ENCODE measurements at regions not wholly inside any gene's neighbourhood (a gene's known extent, or its start where the extent isn't known, plus 50 kb on each side); places are given as distances from the start of the nearest gene placed in this dataset.

DNA sequence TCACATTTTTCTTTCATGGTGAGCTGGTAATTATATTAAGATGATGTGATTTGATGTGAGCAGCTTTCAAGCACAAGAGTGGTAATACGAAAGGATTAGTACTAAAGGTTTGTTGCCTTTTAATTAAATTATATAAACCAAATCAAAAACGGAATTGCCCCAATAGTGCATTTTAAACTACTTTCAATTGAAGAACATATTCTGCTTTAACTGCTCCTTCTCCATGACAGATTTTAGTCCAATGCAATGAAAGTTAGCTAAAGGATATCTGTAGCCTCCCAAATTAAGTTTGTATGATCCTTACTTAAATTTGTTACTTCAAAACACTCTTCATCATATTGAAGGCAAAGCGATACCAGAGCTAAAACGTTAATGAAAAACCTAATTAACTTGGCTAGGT lies 447.1 kb upstream of the AMOT start:
- TF ChIP-seq, protein P1, sequence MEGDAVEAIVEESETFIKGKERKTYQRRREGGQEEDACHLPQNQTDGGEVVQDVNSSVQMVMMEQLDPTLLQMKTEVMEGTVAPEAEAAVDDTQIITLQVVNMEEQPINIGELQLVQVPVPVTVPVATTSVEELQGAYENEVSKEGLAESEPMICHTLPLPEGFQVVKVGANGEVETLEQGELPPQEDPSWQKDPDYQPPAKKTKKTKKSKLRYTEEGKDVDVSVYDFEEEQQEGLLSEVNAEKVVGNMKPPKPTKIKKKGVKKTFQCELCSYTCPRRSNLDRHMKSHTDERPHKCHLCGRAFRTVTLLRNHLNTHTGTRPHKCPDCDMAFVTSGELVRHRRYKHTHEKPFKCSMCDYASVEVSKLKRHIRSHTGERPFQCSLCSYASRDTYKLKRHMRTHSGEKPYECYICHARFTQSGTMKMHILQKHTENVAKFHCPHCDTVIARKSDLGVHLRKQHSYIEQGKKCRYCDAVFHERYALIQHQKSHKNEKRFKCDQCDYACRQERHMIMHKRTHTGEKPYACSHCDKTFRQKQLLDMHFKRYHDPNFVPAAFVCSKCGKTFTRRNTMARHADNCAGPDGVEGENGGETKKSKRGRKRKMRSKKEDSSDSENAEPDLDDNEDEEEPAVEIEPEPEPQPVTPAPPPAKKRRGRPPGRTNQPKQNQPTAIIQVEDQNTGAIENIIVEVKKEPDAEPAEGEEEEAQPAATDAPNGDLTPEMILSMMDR (IDR thresholded peaks at IDR 0.05; ENCODE audit: borderline replicate concordance, extremely low read depth, low read length, poor library complexity, severe bottlenecking): no peak
- TF ChIP-seq EZH2 (IDR thresholded peaks at IDR 0.05; ENCODE audit: borderline replicate concordance, low read depth, low read length, severe bottlenecking): no peak

All from DND-41 (cell line).